Breast epithelium (tissue), 3 donors: ENCODE measurements at regions not wholly inside any gene's neighbourhood (a gene's known extent, or its start where the extent isn't known, plus 50 kb on each side); places are given as distances from the start of the nearest gene placed in this dataset.

Experiments
- CTCF ChIP-seq, 3 donors: fragments of 450-650 bp; IDR thresholded peaks; one replicate each; pipeline ENCODE4 v1.5.1; 2016 to 2017; ENCODE audit warnings: antibody characterized with exemption in 3 of 3, mild to moderate bottlenecking in 3 of 3, moderate library complexity in 3 of 3
- POLR2A ChIP-seq: fragments of 450-650 bp; IDR thresholded peaks from one replicate; pipeline ENCODE4 v1.6.1; 2016; ENCODE audit warnings: antibody characterized with exemption, mild to moderate bottlenecking, moderate library complexity
- POLR2AphosphoS5 ChIP-seq, 3 donors: sonication (generic); formaldehyde crosslinking; IDR thresholded peaks; one replicate each; pipeline ENCODE4 v1.6.1; 2017; ENCODE audit warnings: antibody characterized with exemption in 3 of 3

GRCh38 chr20:11086970-11087369 is 413.2 kb upstream of the JAG1 start:
- no peak for TF ChIP-seq POLR2AphosphoS5 (IDR thresholded peaks at IDR 0.05)
- no peak for TF ChIP-seq CTCF (IDR thresholded peaks at IDR 0.05)
- no peak for TF ChIP-seq POLR2A
